ENCODE measurements at regions not wholly inside any gene's neighbourhood (a gene's known extent, or its start where the extent isn't known, plus 50 kb on each side); places are given as distances from the start of the nearest gene placed in this dataset.

- no peaks in the 10 kb centered on the region for H4K20me1 ChIP-seq (ENCODE audit: insufficient read depth, low read length)
- no peaks in the 10 kb centered on the region for H3K27me3 ChIP-seq (ENCODE audit: insufficient read depth, low read length)
- H3K36me3 ChIP-seq (ENCODE audit: insufficient read depth, low read length), result no peaks in the 10 kb centered on the region
- no peak overlapping the region for H3K4me3 ChIP-seq (ENCODE audit: low read depth, low read length, poor library complexity, severe bottlenecking)
- no peaks in the 10 kb centered on the region for H3K4me1 ChIP-seq (ENCODE audit: insufficient read depth, low read length, severe bottlenecking)
- no peaks in the 10 kb centered on the region for H3K9me2 ChIP-seq (ENCODE audit: low read depth, low read length)
- H2AFZ ChIP-seq (ENCODE audit: low read length), result no peak overlapping the region
- no peak overlapping the region for H3K27ac ChIP-seq (ENCODE audit: low read depth, low read length, poor library complexity, severe bottlenecking)
- TF ChIP-seq EZH2 (IDR thresholded peaks at IDR 0.05; ENCODE audit: borderline replicate concordance, low read length) (no peak), CTCF (IDR thresholded peaks at IDR 0.05; ENCODE audit: low read length) (no peak)
- no peaks in the 10 kb centered on the region for H3K79me2 ChIP-seq (ENCODE audit: insufficient read depth, low read length)
- no peaks in the 10 kb centered on the region for H3F3A ChIP-seq (ENCODE audit: insufficient read depth, low read length)
- no peak overlapping the region for H3K4me2 ChIP-seq (ENCODE audit: low read length)
- no peaks in the 10 kb centered on the region for H3K9me3 ChIP-seq (ENCODE audit: low read length)
- H3K9ac ChIP-seq (ENCODE audit: low read length), result no peak overlapping the region
These were observed 383.2 kb downstream of the BCL11A start for GRCh38 chr2:60170272-60170671.

GRCh38 chr2:60168247-60168646 is 385.2 kb downstream of the BCL11A start:
- Histone ChIP-seq H4K20me1 (ENCODE audit: insufficient read depth, low read length) (no peaks in the 10 kb centered on the region), H3K79me2 (ENCODE audit: insufficient read depth, low read length) (no peaks in the 10 kb centered on the region), H3K4me3 (ENCODE audit: low read depth, low read length, poor library complexity, severe bottlenecking) (no peak overlapping the region), H3K9me3 (ENCODE audit: low read length) (no peaks in the 10 kb centered on the region), H3K36me3 (ENCODE audit: insufficient read depth, low read length) (no peaks in the 10 kb centered on the region), H2AFZ (ENCODE audit: low read length) (no peak overlapping the region), H3K4me1 (ENCODE audit: insufficient read depth, low read length, severe bottlenecking) (no peaks in the 10 kb centered on the region), H3K27ac (ENCODE audit: low read depth, low read length, poor library complexity, severe bottlenecking) (no peak overlapping the region), H3F3A (ENCODE audit: insufficient read depth, low read length) (no peaks in the 10 kb centered on the region), H3K4me2 (ENCODE audit: low read length) (no peak overlapping the region), H3K27me3 (ENCODE audit: insufficient read depth, low read length) (no peaks in the 10 kb centered on the region), H3K9ac (ENCODE audit: low read length) (no peak overlapping the region), H3K9me2 (ENCODE audit: low read depth, low read length) (no peaks in the 10 kb centered on the region)
- TF ChIP-seq CTCF (IDR thresholded peaks at IDR 0.05; ENCODE audit: low read length), result no peak
- TF ChIP-seq EZH2 (IDR thresholded peaks at IDR 0.05; ENCODE audit: borderline replicate concordance, low read length), result no peak

- Histone ChIP-seq H3K9ac (ENCODE audit: low read length) (no peak overlapping the region), H3K79me2 (ENCODE audit: insufficient read depth, low read length) (no peaks in the 10 kb centered on the region), H3K27me3 (ENCODE audit: insufficient read depth, low read length) (no peaks in the 10 kb centered on the region), H3K27ac (ENCODE audit: low read depth, low read length, poor library complexity, severe bottlenecking) (no peak overlapping the region), H3K9me3 (ENCODE audit: low read length) (no peaks in the 10 kb centered on the region), H3K36me3 (ENCODE audit: insufficient read depth, low read length) (no peaks in the 10 kb centered on the region), H4K20me1 (ENCODE audit: insufficient read depth, low read length) (no peaks in the 10 kb centered on the region), H3F3A (ENCODE audit: insufficient read depth, low read length) (no peaks in the 10 kb centered on the region), H2AFZ (ENCODE audit: low read length) (no peak overlapping the region), H3K4me1 (ENCODE audit: insufficient read depth, low read length, severe bottlenecking) (no peaks in the 10 kb centered on the region), H3K9me2 (ENCODE audit: low read depth, low read length) (no peaks in the 10 kb centered on the region), H3K4me3 (ENCODE audit: low read depth, low read length, poor library complexity, severe bottlenecking) (no peak overlapping the region), H3K4me2 (ENCODE audit: low read length) (no peak overlapping the region)
- no peak for TF ChIP-seq EZH2 (IDR thresholded peaks at IDR 0.05; ENCODE audit: borderline replicate concordance, low read length)
- no peak for TF ChIP-seq CTCF (IDR thresholded peaks at IDR 0.05; ENCODE audit: low read length)
These were observed 386.4 kb downstream of the BCL11A start for GRCh38 chr2:60167089-60167488.

Measured in OCI-LY1 (cell line).